CD14-positive monocyte (primary cell): ENCODE measurements at regions not wholly inside any gene's neighbourhood (a gene's known extent, or its start where the extent isn't known, plus 50 kb on each side); places are given as distances from the start of the nearest gene placed in this dataset.
"Not testable (repeated sequence)": the region's sequence is repeated elsewhere in the genome, so short reads cannot be mapped to it uniquely, and the experiment has no call there.

Experiments used
- DNase-seq, 3 donors: peaks; one replicate each; pipeline ENCODE4 v3.0.0-alpha.2; 2011 to 2022
- H2AFZ ChIP-seq: 2 replicates; pipeline ENCODE4 v1.6.0; 2012; ENCODE audit warnings: mild to moderate bottlenecking, low read depth, low read length, inconsistent platforms; ENCODE audit not compliant: insufficient read depth, poor library complexity, severe bottlenecking
- H3K27ac ChIP-seq, 2 donors: 1 replicate in 1 of 2; 2 replicates in 1 of 2; pipeline ENCODE4 v1.5.1; 2012 to 2013; ENCODE audit warnings: low read length in 2 of 2, control low read depth in 1 of 2, inconsistent platforms in 1 of 2, low read depth in 1 of 2, mild to moderate bottlenecking in 1 of 2
- H3K27me3 ChIP-seq, 2 donors: one replicate each; pipeline versions ENCODE4 v1.6.0 to v1.6.1; 2011 to 2013; ENCODE audit warnings: low read length in 2 of 2; ENCODE audit not compliant: control insufficient read depth in 2 of 2, insufficient read depth in 2 of 2
- H3K36me3 ChIP-seq, 2 donors: replicated peaks in 1 of 2; 1 replicate in 1 of 2; 2 replicates in 1 of 2; pipeline versions ENCODE4 v1.5.1 to v1.6.1; 2012 to 2013; ENCODE audit warnings: low read length in 2 of 2, control low read depth in 1 of 2, inconsistent platforms in 1 of 2, mild to moderate bottlenecking in 1 of 2; ENCODE audit not compliant: insufficient read depth in 2 of 2, control insufficient read depth in 1 of 2
- H3K4me1 ChIP-seq, 2 donors: 1 replicate in 1 of 2; 2 replicates in 1 of 2; pipeline versions ENCODE4 v1.5.1 to v1.6.1; 2012 to 2013; ENCODE audit warnings: low read length in 2 of 2, control low read depth in 1 of 2, inconsistent platforms in 1 of 2, mild to moderate bottlenecking in 1 of 2, moderate library complexity in 1 of 2; ENCODE audit not compliant: insufficient read depth in 2 of 2, control insufficient read depth in 1 of 2
- H3K4me2 ChIP-seq: replicated peaks from 2 replicates; pipeline ENCODE3; 2012; ENCODE audit warnings: low read length, moderate library complexity, mild to moderate bottlenecking; ENCODE audit not compliant: poor library complexity, severe bottlenecking; ENCODE audit errors: extremely low read depth
- H3K4me3 ChIP-seq, 3 experiments: fragments of 200-600 bp in 1 of 3; sonication (generic) in 1 of 3; replicated peaks in 1 of 3; 1 replicate in 2 of 3; 2 replicates in 1 of 3; pipeline ENCODE4 v1.5.1; 2011 to 2013; ENCODE audit warnings: low read length in 3 of 3, mild to moderate bottlenecking in 3 of 3, control low read depth in 2 of 3, low read depth in 2 of 3, inconsistent platforms in 1 of 3, moderate library complexity in 1 of 3
- H3K79me2 ChIP-seq: 2 replicates; pipeline ENCODE4 v1.6.0; 2012; ENCODE audit warnings: mild to moderate bottlenecking, control low read depth, inconsistent platforms, low read length, moderate library complexity; ENCODE audit not compliant: insufficient read depth
- H3K9ac ChIP-seq: 2 replicates; pipeline ENCODE4 v1.6.0; 2017; ENCODE audit warnings: low read length, mild to moderate bottlenecking; ENCODE audit not compliant: insufficient read depth, poor library complexity, severe bottlenecking
- H3K9me3 ChIP-seq, 2 donors: replicated peaks in 1 of 2; 1 replicate in 1 of 2; 2 replicates in 1 of 2; pipeline versions ENCODE4 v1.5.1 to v1.6.1; 2012 to 2013; ENCODE audit warnings: low read length in 2 of 2, control low read depth in 1 of 2; ENCODE audit not compliant: control insufficient read depth in 1 of 2, insufficient read depth in 1 of 2
- H4K20me1 ChIP-seq: 2 replicates; pipeline ENCODE4 v1.6.0; 2012; ENCODE audit warnings: mild to moderate bottlenecking, low read length, control low read depth, moderate library complexity; ENCODE audit not compliant: insufficient read depth
- H3K27ac Mint-ChIP-seq, 7 donors: one replicate each; pipeline ENCODE4 v1.8.0; 2020; ENCODE audit warnings: mild to moderate bottlenecking in 7 of 7, mixed read lengths in 7 of 7, moderate library complexity in 6 of 7, inconsistent platforms in 2 of 7
- H3K27me3 Mint-ChIP-seq, 3 donors: one replicate each; pipeline ENCODE4 v1.8.0; 2021 to 2022; ENCODE audit warnings: low read depth in 3 of 3, mild to moderate bottlenecking in 3 of 3, mixed read lengths in 3 of 3, moderate library complexity in 3 of 3, inconsistent platforms in 1 of 3
- H3K36me3 Mint-ChIP-seq, 2 donors: one replicate each; pipeline ENCODE4 v1.8.0; 2020; ENCODE audit warnings: mixed read lengths in 2 of 2, inconsistent platforms in 1 of 2, mild to moderate bottlenecking in 1 of 2
- H3K4me1 Mint-ChIP-seq: one replicate; pipeline ENCODE4 v1.8.0; 2020; ENCODE audit warnings: mild to moderate bottlenecking, mixed read lengths
- H3K4me3 Mint-ChIP-seq, 2 donors: one replicate each; pipeline ENCODE4 v1.8.0; 2020; ENCODE audit warnings: mild to moderate bottlenecking in 2 of 2, mixed read lengths in 2 of 2, moderate library complexity in 1 of 2
- H3K9me3 Mint-ChIP-seq, 7 donors: one replicate each; pipeline ENCODE4 v1.8.0; 2020 to 2022; ENCODE audit warnings: mixed read lengths in 7 of 7, mild to moderate bottlenecking in 6 of 7, moderate library complexity in 6 of 7, inconsistent platforms in 2 of 7
- WGBS: methylation state at CpG from one replicate; pipeline ENCODE4 v1.1.5; 2013; ENCODE audit warnings: missing lambda C conversion rate; ENCODE audit not compliant: insufficient coverage; 5-methylcytosine and 5-hydroxymethylcytosine counted together
- intact Hi-C, 2 donors: fragments of 100-400 bp; cut with micrococcal nuclease; formaldehyde crosslinking; loops; one replicate each; pipeline versions ENCODE4 v1.15.0 to v1.15.1; 2023
- TF ChIP-seq, protein P1 (sequence below): fragments of 200-600 bp; IDR thresholded peaks from one replicate; pipeline ENCODE4 v1.8.0; 2022; ENCODE audit warnings: antibody characterized with exemption, mild to moderate bottlenecking

- Histone ChIP-seq H3K9me3 (no peaks in the 10 kb centered on the region), H3K27ac (no peak overlapping the region), H2AFZ (no peak overlapping the region), H4K20me1 (no peaks in the 10 kb centered on the region), H3K4me3 (no peak overlapping the region), H3K4me2 (no peak overlapping the region), H3K79me2 (no peaks in the 10 kb centered on the region), H3K4me1 (no peaks in the 10 kb centered on the region), H3K36me3 (no peaks in the 10 kb centered on the region), H3K27me3 (no peaks in the 10 kb centered on the region), H3K9ac (no peak overlapping the region)
- Mint-ChIP-seq H3K4me3 (no peak overlapping the region), H3K27me3 (peaks cover 3 to 15% (median 11%) of the 10 kb centered on the region in 3 donors), H3K4me1 (peaks cover 5% of the 10 kb centered on the region), H3K27ac (no peak overlapping the region), H3K36me3 (no peaks in the 10 kb centered on the region), H3K9me3 (peaks cover 0 to 11% (median 3%) of the 10 kb centered on the region in 7 donors)
- TF ChIP-seq, protein P1, sequence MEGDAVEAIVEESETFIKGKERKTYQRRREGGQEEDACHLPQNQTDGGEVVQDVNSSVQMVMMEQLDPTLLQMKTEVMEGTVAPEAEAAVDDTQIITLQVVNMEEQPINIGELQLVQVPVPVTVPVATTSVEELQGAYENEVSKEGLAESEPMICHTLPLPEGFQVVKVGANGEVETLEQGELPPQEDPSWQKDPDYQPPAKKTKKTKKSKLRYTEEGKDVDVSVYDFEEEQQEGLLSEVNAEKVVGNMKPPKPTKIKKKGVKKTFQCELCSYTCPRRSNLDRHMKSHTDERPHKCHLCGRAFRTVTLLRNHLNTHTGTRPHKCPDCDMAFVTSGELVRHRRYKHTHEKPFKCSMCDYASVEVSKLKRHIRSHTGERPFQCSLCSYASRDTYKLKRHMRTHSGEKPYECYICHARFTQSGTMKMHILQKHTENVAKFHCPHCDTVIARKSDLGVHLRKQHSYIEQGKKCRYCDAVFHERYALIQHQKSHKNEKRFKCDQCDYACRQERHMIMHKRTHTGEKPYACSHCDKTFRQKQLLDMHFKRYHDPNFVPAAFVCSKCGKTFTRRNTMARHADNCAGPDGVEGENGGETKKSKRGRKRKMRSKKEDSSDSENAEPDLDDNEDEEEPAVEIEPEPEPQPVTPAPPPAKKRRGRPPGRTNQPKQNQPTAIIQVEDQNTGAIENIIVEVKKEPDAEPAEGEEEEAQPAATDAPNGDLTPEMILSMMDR, result no peak
- no peak for DNase-seq
- intact Hi-C loops, result no loop called here
- WGBS, result no CpG with 5 or more reads among the region's 3 CpGs
Observed at GRCh38 chr4:83732114-83732635, 196.3 kb downstream of the GPAT3 start.

DNA sequence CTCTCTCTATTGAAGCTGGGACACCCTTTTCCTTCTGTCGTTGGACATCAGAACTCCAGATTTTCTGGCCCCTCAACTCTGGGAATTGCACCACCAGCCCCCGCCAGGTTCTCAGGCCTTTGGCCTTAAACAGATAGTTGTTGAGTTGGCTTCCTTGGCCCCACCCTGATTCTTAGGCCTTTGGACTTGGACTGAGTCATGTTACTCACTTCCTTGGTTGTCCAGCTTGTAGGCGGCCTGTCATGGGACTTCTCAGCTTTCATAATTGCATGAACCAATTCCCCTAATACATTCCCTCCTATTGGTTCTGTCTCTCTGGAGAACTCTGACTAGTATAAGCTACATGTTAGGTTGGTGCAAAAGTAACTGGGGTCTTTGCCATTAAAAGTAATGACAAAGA lies 195.7 kb downstream of the GPAT3 start:
- WGBS, result 100% methylated on average over 1 of the region's 3 CpGs
- Histone ChIP-seq H3K4me3 (no peak overlapping the region), H3K4me2 (no peak overlapping the region), H3K27ac (no peak overlapping the region), H3K9ac (no peak overlapping the region), H4K20me1 (no peaks in the 10 kb centered on the region), H3K4me1 (no peaks in the 10 kb centered on the region), H3K79me2 (no peaks in the 10 kb centered on the region), H3K27me3 (peaks cover 0 to 2% of the 10 kb centered on the region in 2 donors), H2AFZ (no peak overlapping the region), H3K36me3 (no peaks in the 10 kb centered on the region), H3K9me3 (no peaks in the 10 kb centered on the region)
- peaks cover 4 to 15% (median 11%) of the 10 kb centered on the region in 3 donors for H3K27me3 Mint-ChIP-seq
- DNase-seq, result peak in 1 of 3 donors; percentile 41
- intact Hi-C loops, result no loop called here
- TF ChIP-seq, protein P1, result no peak
- H3K4me1 Mint-ChIP-seq, result peaks cover 5% of the 10 kb centered on the region
- H3K4me3 Mint-ChIP-seq, result no peak overlapping the region
- no peaks in the 10 kb centered on the region for H3K36me3 Mint-ChIP-seq
- peaks cover 0 to 11% (median 4%) of the 10 kb centered on the region in 7 donors for H3K9me3 Mint-ChIP-seq
- no peak overlapping the region for H3K27ac Mint-ChIP-seq

- H3K36me3 ChIP-seq, H3K4me2 ChIP-seq, H3K9me3 ChIP-seq, H3K27me3 ChIP-seq, H3K79me2 ChIP-seq, intact Hi-C loops, H4K20me1 ChIP-seq, H3K27ac ChIP-seq, DNase-seq, H3K4me3 ChIP-seq, H3K4me3 Mint-ChIP-seq, H3K36me3 Mint-ChIP-seq, H3K4me1 ChIP-seq, H3K9ac ChIP-seq, H3K4me1 Mint-ChIP-seq, H3K27ac Mint-ChIP-seq, H2AFZ ChIP-seq: not testable (repeated sequence)
- WGBS, result no CpG with 5 or more reads among the region's 3 CpGs
- Mint-ChIP-seq H3K27me3 (peaks cover 4 to 10% (median 6%) of the 10 kb centered on the region in 3 donors), H3K9me3 (peaks cover 0 to 11% (median 4%) of the 10 kb centered on the region in 7 donors)
Observed at GRCh38 chr4:83730958-83731357, 195.1 kb downstream of the GPAT3 start.
